ENCODE measurements at regions not wholly inside any gene's neighbourhood (a gene's known extent, or its start where the extent isn't known, plus 50 kb on each side); places are given as distances from the start of the nearest gene placed in this dataset.

DNA sequence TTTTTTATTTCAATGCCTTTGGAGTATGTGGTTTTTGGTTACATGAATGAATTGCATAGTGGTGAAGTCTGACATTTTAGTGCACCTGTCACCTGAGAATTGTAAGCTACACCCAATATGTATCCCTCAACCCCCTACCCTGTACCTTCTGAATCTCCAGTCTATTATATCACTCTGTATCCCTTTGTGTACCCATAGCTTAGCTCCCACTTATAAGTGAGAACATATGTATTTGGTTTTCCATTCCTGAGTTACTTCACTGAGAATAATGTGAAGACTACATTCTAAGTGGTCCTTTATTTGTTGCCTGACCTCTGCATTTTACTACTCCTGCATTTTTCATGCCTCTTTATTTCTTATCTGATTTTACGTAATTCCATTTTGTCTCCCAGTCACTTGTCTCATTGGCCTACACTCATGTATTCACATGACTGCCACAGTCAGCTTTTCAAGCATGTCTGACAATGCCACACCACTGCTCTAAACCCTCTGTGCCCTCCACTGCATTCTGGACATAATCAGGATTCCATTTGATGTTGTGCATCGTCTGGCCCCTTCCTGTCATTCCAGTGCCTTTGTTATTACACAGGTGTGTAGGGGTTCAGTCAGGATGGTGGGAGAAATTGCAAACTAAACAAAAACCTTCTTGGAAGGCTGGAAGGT lies 1325.5 kb downstream of the XPNPEP1 start:
- no peaks in the 10 kb centered on the region for H3K36me3 ChIP-seq (ENCODE audit: control insufficient read depth, insufficient read depth, low read length)
- no peaks in the 10 kb centered on the region for H3K27me3 ChIP-seq (ENCODE audit: control insufficient read depth, insufficient read depth, low read length)
- no peak overlapping the region for H3K4me3 ChIP-seq (ENCODE audit: low read depth, low read length)
- no peak for TF ChIP-seq CTCF (IDR thresholded peaks at IDR 0.05; ENCODE audit: insufficient read depth, low read length, poor library complexity, severe bottlenecking)
- peak; percentile 26 for DNase-seq (ENCODE audit: low read depth)

GRCh38 chr10:108597031-108597430 lies 1326.3 kb downstream of the XPNPEP1 start:
- Histone ChIP-seq H3K4me3 (ENCODE audit: low read depth, low read length) (no peak overlapping the region), H3K27me3 (ENCODE audit: control insufficient read depth, insufficient read depth, low read length) (no peaks in the 10 kb centered on the region), H3K36me3 (ENCODE audit: control insufficient read depth, insufficient read depth, low read length) (no peaks in the 10 kb centered on the region)
- no peak for TF ChIP-seq CTCF (IDR thresholded peaks at IDR 0.05; ENCODE audit: insufficient read depth, low read length, poor library complexity, severe bottlenecking)
- DNase-seq (ENCODE audit: low read depth) = no peak

DNA sequence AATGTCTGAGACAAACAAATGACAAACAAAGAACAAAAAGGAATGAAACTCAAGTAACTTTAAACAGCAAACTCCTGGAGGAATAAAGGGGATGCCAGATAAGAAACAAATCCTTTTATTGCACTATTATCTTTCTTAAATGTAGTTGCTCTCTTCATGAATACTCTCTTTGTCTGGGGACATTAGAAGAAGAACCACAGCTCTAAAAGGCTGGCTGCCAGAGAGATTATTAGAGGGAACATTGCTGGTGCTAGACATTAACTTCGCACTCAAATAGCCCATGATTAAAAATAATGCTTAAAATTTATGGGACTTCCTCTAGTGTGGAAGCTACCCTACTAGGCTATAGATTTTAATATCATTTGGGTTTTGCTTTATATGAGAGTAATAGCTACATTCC lies 1330.4 kb downstream of the XPNPEP1 start:
- no peak for DNase-seq (ENCODE audit: low read depth)
- H3K36me3 ChIP-seq (ENCODE audit: control insufficient read depth, insufficient read depth, low read length) = no peaks in the 10 kb centered on the region
- H3K4me3 ChIP-seq (ENCODE audit: low read depth, low read length) = no peak overlapping the region
- H3K27me3 ChIP-seq (ENCODE audit: control insufficient read depth, insufficient read depth, low read length) = no peaks in the 10 kb centered on the region
- no peak for TF ChIP-seq CTCF (IDR thresholded peaks at IDR 0.05; ENCODE audit: insufficient read depth, low read length, poor library complexity, severe bottlenecking)

GRCh38 chr10:108591417-108591816 lies 1331.9 kb downstream of the XPNPEP1 start:
- H3K27me3 ChIP-seq (ENCODE audit: control insufficient read depth, insufficient read depth, low read length) = no peaks in the 10 kb centered on the region
- TF ChIP-seq CTCF (IDR thresholded peaks at IDR 0.05; ENCODE audit: insufficient read depth, low read length, poor library complexity, severe bottlenecking) = no peak
- no peaks in the 10 kb centered on the region for H3K36me3 ChIP-seq (ENCODE audit: control insufficient read depth, insufficient read depth, low read length)
- DNase-seq (ENCODE audit: low read depth) = no peak
- H3K4me3 ChIP-seq (ENCODE audit: low read depth, low read length) = no peak overlapping the region

DNA sequence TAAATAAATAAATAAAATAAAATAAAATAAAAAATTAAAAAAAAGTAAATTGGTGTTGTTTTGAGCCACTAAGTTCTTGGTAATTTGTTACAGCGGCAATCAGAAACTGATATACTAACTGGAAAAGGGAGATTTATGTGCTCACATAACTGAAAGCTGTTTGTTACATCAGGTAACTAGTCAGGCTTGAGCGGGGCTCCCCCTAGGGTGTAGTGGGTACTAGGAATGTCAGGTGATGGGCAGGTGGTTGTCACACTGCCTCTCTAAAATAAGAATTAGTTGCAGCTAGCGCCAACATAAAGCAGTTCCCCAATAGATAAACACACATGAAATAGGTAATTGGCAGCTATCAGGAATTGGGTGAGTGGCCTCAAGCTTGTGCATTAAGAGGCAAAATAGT lies 1336.9 kb downstream of the XPNPEP1 start:
- H3K27me3 ChIP-seq (ENCODE audit: control insufficient read depth, insufficient read depth, low read length) = no peaks in the 10 kb centered on the region
- TF ChIP-seq CTCF (IDR thresholded peaks at IDR 0.05; ENCODE audit: insufficient read depth, low read length, poor library complexity, severe bottlenecking) = no peak
- H3K36me3 ChIP-seq (ENCODE audit: control insufficient read depth, insufficient read depth, low read length) = no peaks in the 10 kb centered on the region
- no peak for DNase-seq (ENCODE audit: low read depth)
- no peak overlapping the region for H3K4me3 ChIP-seq (ENCODE audit: low read depth, low read length)

GRCh38 chr10:108583877-108584276 lies 1339.4 kb downstream of the XPNPEP1 start:
- Histone ChIP-seq H3K27me3 (ENCODE audit: control insufficient read depth, insufficient read depth, low read length) (no peaks in the 10 kb centered on the region), H3K36me3 (ENCODE audit: control insufficient read depth, insufficient read depth, low read length) (no peaks in the 10 kb centered on the region), H3K4me3 (ENCODE audit: low read depth, low read length) (no peak overlapping the region)
- DNase-seq (ENCODE audit: low read depth) = no peak
- no peak for TF ChIP-seq CTCF (IDR thresholded peaks at IDR 0.05; ENCODE audit: insufficient read depth, low read length, poor library complexity, severe bottlenecking)
